ENCODE measurements at regions not wholly inside any gene's neighbourhood (a gene's known extent, or its start where the extent isn't known, plus 50 kb on each side); places are given as distances from the start of the nearest gene placed in this dataset.
"Not testable (repeated sequence)": the region's sequence is repeated elsewhere in the genome, so short reads cannot be mapped to it uniquely, and the experiment has no call there.

DNA sequence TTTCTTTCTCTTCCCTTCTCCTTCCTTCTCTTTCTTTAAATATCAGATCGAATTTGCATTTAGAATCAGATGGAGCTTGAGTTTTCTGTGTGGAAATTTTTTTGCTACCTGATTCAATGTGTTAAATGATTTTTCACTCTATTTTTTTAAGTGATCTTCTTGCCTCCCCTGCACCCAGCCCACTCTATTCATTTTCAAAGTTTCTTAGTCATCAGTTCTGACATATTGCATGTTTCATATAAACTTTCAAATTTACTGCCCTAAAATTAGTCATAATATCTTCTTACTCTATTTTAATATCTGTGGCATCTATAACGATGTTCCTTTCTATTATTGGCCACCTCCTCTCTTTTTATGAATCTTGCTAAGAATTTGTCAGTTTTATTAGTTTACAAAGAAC is 69.1 kb downstream of the MTNR1B start:
- TF ChIP-seq, protein P1, sequence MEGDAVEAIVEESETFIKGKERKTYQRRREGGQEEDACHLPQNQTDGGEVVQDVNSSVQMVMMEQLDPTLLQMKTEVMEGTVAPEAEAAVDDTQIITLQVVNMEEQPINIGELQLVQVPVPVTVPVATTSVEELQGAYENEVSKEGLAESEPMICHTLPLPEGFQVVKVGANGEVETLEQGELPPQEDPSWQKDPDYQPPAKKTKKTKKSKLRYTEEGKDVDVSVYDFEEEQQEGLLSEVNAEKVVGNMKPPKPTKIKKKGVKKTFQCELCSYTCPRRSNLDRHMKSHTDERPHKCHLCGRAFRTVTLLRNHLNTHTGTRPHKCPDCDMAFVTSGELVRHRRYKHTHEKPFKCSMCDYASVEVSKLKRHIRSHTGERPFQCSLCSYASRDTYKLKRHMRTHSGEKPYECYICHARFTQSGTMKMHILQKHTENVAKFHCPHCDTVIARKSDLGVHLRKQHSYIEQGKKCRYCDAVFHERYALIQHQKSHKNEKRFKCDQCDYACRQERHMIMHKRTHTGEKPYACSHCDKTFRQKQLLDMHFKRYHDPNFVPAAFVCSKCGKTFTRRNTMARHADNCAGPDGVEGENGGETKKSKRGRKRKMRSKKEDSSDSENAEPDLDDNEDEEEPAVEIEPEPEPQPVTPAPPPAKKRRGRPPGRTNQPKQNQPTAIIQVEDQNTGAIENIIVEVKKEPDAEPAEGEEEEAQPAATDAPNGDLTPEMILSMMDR (IDR thresholded peaks at IDR 0.05) = no peak
- Histone ChIP-seq H3K4me3 (no peak overlapping the region), H3K36me3 (no peaks in the 10 kb centered on the region), H3K4me1 (no peaks in the 10 kb centered on the region), H3K27ac (no peak overlapping the region), H3K9me3 (peaks cover 0 to 18% (median 0%) of the 10 kb centered on the region in 12 donors), H3K27me3 (peaks cover 0 to 4% (median 0%) of the 10 kb centered on the region in 9 donors)
- intact Hi-C loops (cut with DNase I) = no loop called here
- DNase-seq (no peak), ATAC-seq (no peak)
- 59 to 69% (median 64%) methylated on average over 2 of the region's 2 CpGs for WGBS, 4 donors

DNA sequence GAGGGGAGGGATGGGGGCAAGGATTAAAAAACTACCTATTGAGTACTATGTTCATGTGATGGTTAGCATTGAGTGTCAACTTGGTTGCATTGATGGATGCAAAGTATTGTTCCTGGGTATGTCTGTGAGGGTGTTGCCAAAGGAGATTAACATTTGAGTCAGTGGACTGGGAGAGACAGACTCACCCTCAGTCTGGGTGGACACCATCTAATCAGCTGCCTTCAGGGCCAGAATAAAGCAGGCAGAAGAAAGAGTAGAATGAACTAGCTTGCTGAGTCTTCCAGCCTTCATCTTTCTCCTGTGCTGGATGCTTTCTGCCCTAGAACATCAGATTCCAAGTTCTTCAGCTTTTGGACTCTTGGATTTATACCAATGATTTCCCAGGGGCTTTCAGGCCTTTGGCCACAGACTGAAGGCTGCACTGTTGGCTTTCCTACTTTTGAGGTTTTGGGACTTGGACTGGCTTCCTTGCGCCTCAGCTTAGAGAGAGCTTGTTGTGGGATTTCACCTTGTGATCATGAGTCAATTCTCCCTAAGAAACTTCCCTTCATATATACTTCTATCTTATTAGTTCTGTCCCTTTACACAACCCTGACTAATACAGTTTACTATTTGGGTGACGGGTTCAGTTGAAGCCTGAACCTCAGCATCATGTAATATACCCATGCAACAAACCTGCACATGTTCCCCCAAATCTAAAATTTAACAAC is 70.2 kb downstream of the MTNR1B start:
- H3K27me3 ChIP-seq = peaks cover 0 to 4% (median 0%) of the 10 kb centered on the region in 9 donors
- no peaks in the 10 kb centered on the region for H3K4me1 ChIP-seq
- H3K27ac ChIP-seq = no peak overlapping the region
- TF ChIP-seq, protein P1 (IDR thresholded peaks at IDR 0.05) = no peak
- no peak for TF ChIP-seq POLR2A (IDR thresholded peaks at IDR 0.05)
- DNase-seq (no peak), ATAC-seq (no peak)
- peaks cover 0 to 18% (median 0%) of the 10 kb centered on the region in 12 donors for H3K9me3 ChIP-seq
- no peaks in the 10 kb centered on the region for H3K36me3 ChIP-seq
- 62 to 84% (median 72%) methylated on average over 2 of the region's 2 CpGs for WGBS, 4 donors
- intact Hi-C loops (cut with DNase I) = no loop called here
- H3K4me3 ChIP-seq = no peak overlapping the region

DNA sequence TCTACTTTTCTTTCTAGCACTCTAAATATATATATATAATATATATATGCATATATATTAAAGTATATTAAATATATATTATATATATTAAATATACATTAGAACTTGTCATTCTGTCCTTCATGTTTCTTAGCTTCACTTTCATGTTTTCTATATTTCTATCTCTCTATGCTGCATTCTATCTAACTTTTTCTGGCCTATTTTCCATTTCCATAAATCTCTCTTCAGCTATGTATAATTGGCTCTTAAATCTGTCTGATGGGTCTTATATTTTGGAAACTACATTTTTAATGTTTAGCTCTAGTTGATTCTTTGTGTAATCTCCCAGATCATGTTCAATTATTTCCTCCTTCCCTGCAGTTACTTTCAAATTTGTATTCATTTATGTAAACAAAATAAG is 72.2 kb downstream of the MTNR1B start:
- H3K27me3 ChIP-seq = peaks cover 0 to 4% (median 0%) of the 10 kb centered on the region in 9 donors

DNA sequence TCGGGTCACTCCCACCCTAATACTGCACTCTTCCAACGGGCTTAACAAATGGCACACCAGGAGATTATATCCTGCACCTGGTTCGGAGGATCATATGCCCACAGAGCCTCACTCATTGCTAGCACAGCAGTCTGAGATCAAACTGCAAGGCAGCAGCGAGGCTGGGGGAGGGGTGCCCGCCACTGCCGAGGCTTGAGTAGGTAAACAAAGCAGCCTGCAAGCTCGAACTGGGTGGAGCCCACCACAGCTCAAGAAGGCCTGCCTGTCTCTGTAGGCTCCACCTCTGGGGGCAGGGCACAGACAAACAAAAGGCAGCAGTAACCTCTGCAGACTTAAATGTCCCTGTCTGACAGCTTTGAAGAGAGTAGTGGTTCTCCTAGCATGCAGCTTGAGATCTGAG is 73.7 kb downstream of the MTNR1B start:
- WGBS, 4 donors = 84 to 100% (median 88%) methylated on average over 1 to 7 of the region's 7 CpGs
- H3K36me3 ChIP-seq; intact Hi-C loops (cut with DNase I); H3K27ac ChIP-seq; H3K4me3 ChIP-seq; H3K27me3 ChIP-seq; ATAC-seq; DNase-seq; H3K4me1 ChIP-seq: not testable (repeated sequence)
- H3K9me3 ChIP-seq = peaks cover 0 to 18% (median 0%) of the 10 kb centered on the region in 12 donors

More for the DNA sequence above, 72.2 kb downstream of the MTNR1B start:
- DNase-seq (no peak), ATAC-seq (no peak)
- Histone ChIP-seq H3K9me3 (peaks cover 0 to 18% (median 0%) of the 10 kb centered on the region in 12 donors), H3K36me3 (no peaks in the 10 kb centered on the region), H3K4me1 (no peaks in the 10 kb centered on the region), H3K4me3 (no peak overlapping the region), H3K27ac (no peak overlapping the region)
- TF ChIP-seq POLR2A (IDR thresholded peaks at IDR 0.05) = no peak
- TF ChIP-seq, protein P1 (IDR thresholded peaks at IDR 0.05) = no peak
- intact Hi-C loops (cut with DNase I) = no loop called here

DNA sequence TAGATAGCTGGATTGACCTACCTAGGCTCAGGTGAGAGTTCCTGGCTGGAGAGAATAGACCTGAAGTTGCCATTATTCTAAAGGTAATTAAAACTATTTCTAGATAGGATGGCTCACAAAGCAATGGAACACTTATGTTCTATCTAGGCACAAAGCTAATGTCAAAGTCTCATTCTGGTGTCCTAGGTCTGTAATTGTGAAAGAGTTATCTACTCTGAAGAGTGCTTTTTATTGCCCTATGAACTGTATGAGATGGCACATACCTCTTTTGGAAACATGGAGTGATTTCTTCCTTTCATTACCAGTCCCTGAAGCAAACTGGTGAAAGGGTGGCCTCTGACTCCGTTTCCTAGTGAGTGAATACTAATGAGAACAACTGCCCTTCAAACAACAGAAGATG is 80.3 kb downstream of the MTNR1B start:
- H3K27ac ChIP-seq = no peak overlapping the region
- ATAC-seq (no peak), DNase-seq (no peak)
- no peaks in the 10 kb centered on the region for H3K36me3 ChIP-seq
- TF ChIP-seq, protein P1 (IDR thresholded peaks at IDR 0.05) = no peak
- no peak for TF ChIP-seq POLR2A (IDR thresholded peaks at IDR 0.05)
- WGBS, 4 donors = 37 to 52% (median 47%) methylated on average over 1 of the region's 1 CpG
- intact Hi-C loops (cut with DNase I) = no loop called here
- H3K9me3 ChIP-seq = no peaks in the 10 kb centered on the region
- no peaks in the 10 kb centered on the region for H3K27me3 ChIP-seq
- no peak overlapping the region for H3K4me3 ChIP-seq
- H3K4me1 ChIP-seq = no peaks in the 10 kb centered on the region
